HEK293T (cell line): ENCODE measurements at regions not wholly inside any gene's neighbourhood (a gene's known extent, or its start where the extent isn't known, plus 50 kb on each side); places are given as distances from the start of the nearest gene placed in this dataset.

ENCODE experiments used
- CTCF ChIA-PET: fragments of 350-600 bp; formaldehyde crosslinking; extraction: SDS; loops from one replicate; lab custom pipeline; 2021; ENCODE audit warnings: antibody characterized with exemption, inconsistent platforms; lab: Yijun Ruan, JAX
- POLR2A ChIA-PET: fragments of 350-600 bp; formaldehyde crosslinking; extraction: SDS; loops from one replicate; lab custom pipeline; 2020; ENCODE audit warnings: antibody characterized with exemption, inconsistent platforms; lab: Yijun Ruan, JAX
- DNase-seq: peaks from one replicate; pipeline ENCODE4 v3.0.0; 2012; ENCODE audit warnings: mixed read lengths; ENCODE audit errors: extremely low spot score
- ARNT ChIP-seq: fragments of 450-650 bp; IDR thresholded peaks from 2 replicates; pipeline ENCODE4 v1.6.1; 2017; ENCODE audit warnings: mild to moderate bottlenecking
- BHLHE40 ChIP-seq: fragments of 450-650 bp; IDR thresholded peaks from 2 replicates; pipeline ENCODE4 v1.6.1; 2016; ENCODE audit warnings: mild to moderate bottlenecking, moderate library complexity, borderline replicate concordance
- CTBP1 ChIP-seq: fragments of 450-650 bp; IDR thresholded peaks from 2 replicates; pipeline ENCODE4 v1.6.1; 2016; ENCODE audit warnings: borderline replicate concordance
- ELF4 ChIP-seq: fragments of 450-650 bp; IDR thresholded peaks from 2 replicates; pipeline ENCODE4 v1.6.1; 2017; ENCODE audit warnings: antibody characterized with exemption
- FOXA1 ChIP-seq: fragments of 450-650 bp; IDR thresholded peaks from 2 replicates; pipeline ENCODE4 v1.6.1; 2016; ENCODE audit warnings: mild to moderate bottlenecking
- FOXK2 ChIP-seq: fragments of 450-650 bp; IDR thresholded peaks from 2 replicates; pipeline ENCODE4 v1.6.1; 2016; ENCODE audit warnings: mild to moderate bottlenecking
- FOXM1 ChIP-seq: fragments of 450-650 bp; IDR thresholded peaks from 2 replicates; pipeline ENCODE4 v1.6.1; 2017; ENCODE audit warnings: mild to moderate bottlenecking, borderline replicate concordance
- HDGF ChIP-seq: fragments of 450-650 bp; IDR thresholded peaks from 2 replicates; pipeline ENCODE4 v1.6.1; 2017; ENCODE audit warnings: antibody characterized with exemption, borderline replicate concordance
- L3MBTL2 ChIP-seq: fragments of 450-650 bp; conservative IDR thresholded peaks from 2 replicates; pipeline ENCODE4 v1.6.1; 2016; ENCODE audit warnings: mild to moderate bottlenecking
- LEF1 ChIP-seq: fragments of 450-650 bp; IDR thresholded peaks from 2 replicates; pipeline ENCODE4 v1.6.1; 2017; ENCODE audit warnings: mild to moderate bottlenecking, borderline replicate concordance
- NFRKB ChIP-seq: fragments of 450-650 bp; IDR thresholded peaks from 2 replicates; pipeline ENCODE4 v1.6.1; 2016; ENCODE audit warnings: mild to moderate bottlenecking, moderate library complexity
- SP1 ChIP-seq: fragments of 450-650 bp; IDR thresholded peaks from 2 replicates; pipeline ENCODE4 v1.6.1; 2017
- SUZ12 ChIP-seq: fragments of 450-650 bp; IDR thresholded peaks from 2 replicates; pipeline ENCODE4 v1.6.1; 2016; ENCODE audit warnings: mild to moderate bottlenecking
- TARDBP ChIP-seq: fragments of 450-650 bp; IDR thresholded peaks from 2 replicates; pipeline ENCODE4 v1.6.1; 2016
- ZNF384 ChIP-seq: fragments of 450-650 bp; IDR thresholded peaks from 2 replicates; pipeline ENCODE4 v1.6.1; 2016
- TF ChIP-seq, protein P1 (sequence below): fragments of 450-650 bp; IDR thresholded peaks from 2 replicates; pipeline ENCODE4 v1.6.1; 2016

DNA sequence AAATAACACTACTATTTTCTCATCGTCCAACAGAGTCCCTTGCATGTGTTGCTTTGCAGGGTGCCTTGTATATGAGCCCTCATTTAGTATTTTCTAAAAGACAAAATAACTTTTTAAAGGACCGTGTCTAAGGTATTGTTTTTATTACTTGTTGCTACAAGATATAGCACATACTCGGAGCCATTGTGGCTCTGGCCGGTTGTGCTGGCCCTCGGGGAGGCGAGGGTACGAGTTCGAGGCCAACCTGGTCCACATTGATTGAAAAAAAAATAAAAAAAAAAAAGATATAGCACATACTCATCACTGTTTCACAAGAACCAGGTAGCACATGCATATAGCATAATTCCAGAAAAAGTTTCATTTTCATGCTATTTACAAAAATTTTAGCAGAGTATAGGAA, 869.2 kb downstream of the MRPL39 start:
- DNase-seq: no peak
- ChIA-PET POLR2A (no interaction called here), CTCF (no interaction called here)
- TF ChIP-seq TARDBP (no peak), NFRKB (no peak), FOXM1 (no peak), BHLHE40 (no peak), ZNF384 (no peak), ELF4 (no peak), FOXA1 (no peak)

DNA sequence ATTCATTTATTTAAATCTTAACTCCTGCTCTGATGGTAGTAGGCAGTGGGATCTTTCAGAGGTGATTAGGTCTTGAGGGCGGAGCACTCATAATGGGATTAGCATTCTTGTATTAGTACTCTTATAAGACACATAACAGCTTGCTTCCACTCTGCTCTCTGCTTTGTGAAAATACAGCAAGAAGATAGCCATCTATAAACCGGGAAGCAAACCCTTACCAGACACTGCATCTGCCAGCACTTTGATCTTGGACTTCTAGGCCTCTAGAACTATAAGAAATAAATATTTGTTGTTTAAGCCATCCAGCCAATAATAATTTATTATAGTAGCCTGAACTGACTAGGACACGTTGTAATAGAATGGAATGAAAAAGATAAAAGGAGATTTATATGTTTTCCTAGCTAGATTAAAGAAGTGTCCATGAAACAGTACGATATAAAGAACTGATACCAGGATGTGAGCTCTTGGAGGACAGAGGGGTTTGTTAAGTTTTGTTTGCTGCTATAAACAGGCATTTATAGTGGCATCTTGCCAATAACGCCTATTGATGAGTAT, 869.9 kb downstream of the MRPL39 start:
- POLR2A ChIA-PET: no interaction called here
- TF ChIP-seq HDGF (no peak), FOXA1 (no peak), SP1 (no peak), ZNF384 (no peak), CTBP1 (no peak), FOXM1 (no peak), ELF4 (no peak), TARDBP (no peak), BHLHE40 (no peak), LEF1 (no peak), SUZ12 (no peak), L3MBTL2 (no peak), NFRKB (no peak)
- TF ChIP-seq, protein P1, sequence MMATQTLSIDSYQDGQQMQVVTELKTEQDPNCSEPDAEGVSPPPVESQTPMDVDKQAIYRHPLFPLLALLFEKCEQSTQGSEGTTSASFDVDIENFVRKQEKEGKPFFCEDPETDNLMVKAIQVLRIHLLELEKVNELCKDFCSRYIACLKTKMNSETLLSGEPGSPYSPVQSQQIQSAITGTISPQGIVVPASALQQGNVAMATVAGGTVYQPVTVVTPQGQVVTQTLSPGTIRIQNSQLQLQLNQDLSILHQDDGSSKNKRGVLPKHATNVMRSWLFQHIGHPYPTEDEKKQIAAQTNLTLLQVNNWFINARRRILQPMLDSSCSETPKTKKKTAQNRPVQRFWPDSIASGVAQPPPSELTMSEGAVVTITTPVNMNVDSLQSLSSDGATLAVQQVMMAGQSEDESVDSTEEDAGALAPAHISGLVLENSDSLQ: no peak
- DNase-seq: no peak
- CTCF ChIA-PET: no interaction called here

DNA sequence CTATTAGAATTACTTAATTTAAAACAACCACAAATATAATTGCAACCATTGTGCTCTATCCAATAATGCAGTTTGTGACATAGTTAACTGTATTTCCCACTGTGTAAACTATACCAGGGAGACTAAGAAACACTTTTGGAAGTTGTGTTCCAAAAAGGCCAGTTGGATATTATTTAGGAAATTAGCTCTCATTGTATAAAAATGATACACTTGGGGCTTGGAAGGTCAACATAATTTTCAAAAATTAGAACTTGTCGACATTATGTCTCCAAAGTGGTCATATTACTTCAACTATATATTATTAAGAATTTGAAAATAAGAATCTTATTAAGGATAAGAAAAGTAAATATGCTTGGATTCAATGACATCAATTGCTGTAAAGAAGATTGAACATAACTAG, 876.6 kb downstream of the MRPL39 start:
- no peak for TF ChIP-seq SP1
- TF ChIP-seq ELF4: no peak
- no peak for TF ChIP-seq NFRKB
- TF ChIP-seq FOXA1: no peak
- TF ChIP-seq FOXK2: no peak
- no peak for TF ChIP-seq L3MBTL2
- TF ChIP-seq FOXM1: no peak
- TF ChIP-seq BHLHE40: no peak
- TF ChIP-seq ZNF384: no peak
- TF ChIP-seq CTBP1: no peak
- TF ChIP-seq SUZ12: no peak
- TF ChIP-seq ARNT: no peak
- no peak for TF ChIP-seq HDGF
- TF ChIP-seq LEF1: no peak
- TF ChIP-seq TARDBP: no peak
- TF ChIP-seq, protein P1: no peak
- ChIA-PET POLR2A (no interaction called here), CTCF (no interaction called here)
- no peak for DNase-seq

DNA sequence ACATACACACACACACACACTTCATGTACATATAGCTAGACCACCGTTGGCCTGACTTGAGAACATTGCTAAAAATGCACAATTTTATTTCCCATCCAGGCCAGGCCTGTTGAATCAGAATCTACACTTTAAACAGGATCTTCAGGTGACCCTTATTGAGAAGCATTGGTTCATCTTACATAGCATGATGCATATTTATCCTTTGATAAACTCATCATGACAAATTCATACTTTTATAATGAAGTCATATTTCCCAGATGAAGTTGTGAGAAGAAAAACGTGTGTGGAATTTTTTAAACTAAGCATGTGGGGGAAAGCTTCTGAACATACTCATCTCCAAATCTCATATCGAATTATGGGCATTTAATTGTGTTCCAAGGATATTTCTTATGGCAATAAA, 877.7 kb downstream of the MRPL39 start:
- no peak for TF ChIP-seq TARDBP
- TF ChIP-seq FOXM1: no peak
- no peak for TF ChIP-seq SUZ12
- no peak for TF ChIP-seq LEF1
- TF ChIP-seq FOXA1: no peak
- no peak for TF ChIP-seq ELF4
- TF ChIP-seq SP1: no peak
- ChIA-PET POLR2A (no interaction called here), CTCF (no interaction called here)
- no peak for DNase-seq

DNA sequence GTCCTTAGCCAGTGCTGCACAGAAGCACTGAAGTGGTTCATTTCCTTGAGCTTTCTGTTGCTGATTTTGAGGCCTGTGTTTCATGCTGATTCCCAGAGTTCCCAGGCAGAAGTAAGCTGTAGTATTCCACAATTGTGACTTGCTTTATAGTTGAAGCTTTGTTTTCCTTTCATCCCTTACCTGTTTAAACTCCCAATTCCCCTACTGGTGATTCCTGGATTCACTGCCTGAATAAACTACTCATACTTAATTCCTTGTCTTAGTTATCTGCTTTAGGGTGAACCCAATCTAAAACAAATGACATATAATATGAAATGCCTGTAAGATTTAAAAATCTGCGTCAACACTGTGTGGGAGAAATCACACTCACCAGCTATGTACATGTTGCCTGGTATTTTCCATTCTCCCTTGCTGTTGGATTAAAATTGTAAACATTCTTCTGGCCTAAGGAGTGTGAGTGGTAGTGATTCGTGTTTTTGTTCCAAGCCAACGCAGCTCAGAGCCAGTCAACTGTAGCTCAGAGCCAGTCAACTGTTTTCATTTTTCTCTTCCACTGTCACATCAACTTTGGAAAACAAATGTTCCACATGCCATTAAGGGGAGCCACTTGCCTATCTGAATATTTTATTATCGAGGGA, 879.4 kb downstream of the MRPL39 start:
- TF ChIP-seq ZNF384 (no peak), HDGF (no peak), L3MBTL2 (no peak), LEF1 (no peak), SP1 (no peak), SUZ12 (no peak), FOXA1 (no peak), BHLHE40 (no peak), ARNT (no peak), TARDBP (no peak), FOXK2 (no peak), NFRKB (no peak), ELF4 (no peak), CTBP1 (no peak), FOXM1 (no peak)
- TF ChIP-seq, protein P1: no peak
- ChIA-PET CTCF (interaction anchor here (0.7 kb wide), 1 partner anchor 49 kb away, joined by 3 read pairs; no protein-coding TSS in a partner anchor), POLR2A (no interaction called here)
- no peak for DNase-seq

DNA sequence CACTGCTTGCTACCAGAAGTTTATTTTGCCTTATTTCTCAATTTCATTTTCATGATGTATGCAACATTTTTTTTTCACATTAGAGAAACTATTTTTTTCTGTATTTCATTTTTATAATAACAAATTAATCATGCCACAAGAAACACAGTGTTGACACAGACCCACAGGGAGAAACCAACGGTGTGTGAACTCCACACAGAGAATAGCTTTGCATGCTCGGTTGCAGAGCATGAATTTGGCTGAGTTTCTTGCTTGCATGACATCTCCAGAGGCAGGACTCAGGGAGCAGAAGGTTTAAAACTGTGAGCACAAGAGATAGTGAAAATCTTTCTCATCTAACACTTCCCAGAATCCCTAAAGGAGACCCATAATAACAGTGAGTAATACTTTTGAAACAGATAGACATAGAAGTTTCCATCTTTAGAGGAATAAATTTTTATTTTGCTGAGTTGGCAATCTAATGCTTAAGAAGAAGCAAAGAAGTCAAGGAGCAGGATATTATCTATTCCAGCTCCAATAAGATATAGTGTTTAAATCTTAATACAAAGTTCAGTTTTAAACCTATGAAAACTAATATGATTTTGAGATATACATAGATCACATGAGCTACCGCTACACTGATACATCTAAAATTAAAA, 890.9 kb downstream of the MRPL39 start:
- no peak for DNase-seq
- TF ChIP-seq L3MBTL2: no peak
- TF ChIP-seq CTBP1: no peak
- TF ChIP-seq ZNF384: no peak
- TF ChIP-seq BHLHE40: no peak
- no peak for TF ChIP-seq HDGF
- TF ChIP-seq FOXA1: no peak
- TF ChIP-seq SP1: no peak
- TF ChIP-seq, protein P1: no peak
- TF ChIP-seq FOXM1: no peak
- TF ChIP-seq ARNT: no peak
- no peak for TF ChIP-seq SUZ12
- no peak for TF ChIP-seq ELF4
- TF ChIP-seq TARDBP: no peak
- TF ChIP-seq LEF1: no peak
- POLR2A ChIA-PET: no interaction called here
- CTCF ChIA-PET: no interaction called here
